GM23338 (cell line): ENCODE measurements at regions not wholly inside any gene's neighbourhood (a gene's known extent, or its start where the extent isn't known, plus 50 kb on each side); places are given as distances from the start of the nearest gene placed in this dataset.

Source experiments
- EZH2 ChIP-seq: fragments of 200-600 bp; sonication (generic); IDR thresholded peaks from one replicate; pipeline ENCODE4 v1.8.0; 2017; ENCODE audit warnings: antibody characterized with exemption, mild to moderate bottlenecking, low read depth; ENCODE audit not compliant: unreplicated experiment
- EZH2phosphoT487 ChIP-seq: fragments of 200-600 bp; sonication (generic); IDR thresholded peaks from one replicate; pipeline ENCODE4 v1.8.1; 2018; ENCODE audit warnings: antibody characterized with exemption; ENCODE audit not compliant: unreplicated experiment
- POLR2AphosphoS5 ChIP-seq: IDR thresholded peaks from 2 replicates; pipeline ENCODE4 v1.6.1; 2016; ENCODE audit warnings: antibody characterized with exemption, low read depth
- TF ChIP-seq, protein P1 (sequence below), 2 experiments: fragments of 200-600 bp in 1 of 2; sonication (generic) in 1 of 2; conservative IDR thresholded peaks; 2 replicates each; pipeline versions ENCODE4 v1.5.1 to v1.6.1; 2016 to 2017; ENCODE audit warnings: antibody characterized with exemption in 2 of 2, low read depth in 2 of 2, mild to moderate bottlenecking in 2 of 2, moderate library complexity in 1 of 2

DNA sequence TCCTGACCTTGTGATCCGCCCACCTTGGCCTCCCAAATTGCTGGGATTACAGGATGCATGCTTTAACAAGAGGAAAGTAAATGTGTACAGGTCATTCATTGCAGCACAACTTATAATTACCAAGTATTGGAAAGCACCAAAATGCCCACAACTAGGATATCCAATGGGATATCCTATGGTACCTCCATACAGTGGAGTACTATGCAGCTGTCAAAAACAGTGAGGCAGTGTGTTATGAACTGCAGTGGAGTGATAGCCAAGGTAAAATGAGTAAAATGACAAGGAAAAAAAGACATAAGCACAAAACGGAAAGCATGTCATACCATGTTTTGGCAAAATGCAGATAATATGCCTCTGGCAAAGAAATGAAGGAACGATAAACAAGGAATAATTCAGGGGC is 87.6 kb downstream of the FOXL1 start:
- TF ChIP-seq, protein P1, sequence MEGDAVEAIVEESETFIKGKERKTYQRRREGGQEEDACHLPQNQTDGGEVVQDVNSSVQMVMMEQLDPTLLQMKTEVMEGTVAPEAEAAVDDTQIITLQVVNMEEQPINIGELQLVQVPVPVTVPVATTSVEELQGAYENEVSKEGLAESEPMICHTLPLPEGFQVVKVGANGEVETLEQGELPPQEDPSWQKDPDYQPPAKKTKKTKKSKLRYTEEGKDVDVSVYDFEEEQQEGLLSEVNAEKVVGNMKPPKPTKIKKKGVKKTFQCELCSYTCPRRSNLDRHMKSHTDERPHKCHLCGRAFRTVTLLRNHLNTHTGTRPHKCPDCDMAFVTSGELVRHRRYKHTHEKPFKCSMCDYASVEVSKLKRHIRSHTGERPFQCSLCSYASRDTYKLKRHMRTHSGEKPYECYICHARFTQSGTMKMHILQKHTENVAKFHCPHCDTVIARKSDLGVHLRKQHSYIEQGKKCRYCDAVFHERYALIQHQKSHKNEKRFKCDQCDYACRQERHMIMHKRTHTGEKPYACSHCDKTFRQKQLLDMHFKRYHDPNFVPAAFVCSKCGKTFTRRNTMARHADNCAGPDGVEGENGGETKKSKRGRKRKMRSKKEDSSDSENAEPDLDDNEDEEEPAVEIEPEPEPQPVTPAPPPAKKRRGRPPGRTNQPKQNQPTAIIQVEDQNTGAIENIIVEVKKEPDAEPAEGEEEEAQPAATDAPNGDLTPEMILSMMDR (conservative IDR thresholded peaks at IDR 0.05; ENCODE audit: low read depth in 2 of 2), result no peak
- TF ChIP-seq POLR2AphosphoS5 (no peak), EZH2phosphoT487 (no peak), EZH2 (no peak)
